A673 (cell line): ENCODE measurements at regions not wholly inside any gene's neighbourhood (a gene's known extent, or its start where the extent isn't known, plus 50 kb on each side); places are given as distances from the start of the nearest gene placed in this dataset.

Source experiments
- CTCF ChIP-seq: fragments of 300-800, 200-600 bp; sonication (generic); conservative IDR thresholded peaks from 2 replicates; pipeline ENCODE4 v1.5.1; 2017; ENCODE audit warnings: low read depth, mild to moderate bottlenecking, antibody characterized with exemption, low read length, moderate library complexity, mixed read lengths
- EZH2 ChIP-seq: fragments of 200-600 bp; sonication (generic); IDR thresholded peaks from 2 replicates; pipeline ENCODE4 v1.6.1; 2017; ENCODE audit warnings: borderline replicate concordance, low read depth, mild to moderate bottlenecking, mixed read lengths, antibody characterized with exemption, low read length; ENCODE audit not compliant: poor library complexity, severe bottlenecking

- no peak for TF ChIP-seq EZH2
- TF ChIP-seq CTCF: no peak
Measured at GRCh38 chr15:37446921-37447320, 346.6 kb upstream of the MEIS2 start.
